ENCODE measurements at regions not wholly inside any gene's neighbourhood (a gene's known extent, or its start where the extent isn't known, plus 50 kb on each side); places are given as distances from the start of the nearest gene placed in this dataset.

- TF ChIP-seq POLR2A (IDR thresholded peaks at IDR 0.05; ENCODE audit: low read depth, low read length) (no peak), POLR2AphosphoS5 (IDR thresholded peaks at IDR 0.05; ENCODE audit: insufficient read depth, low read depth, low read length) (no peak), MYC (IDR thresholded peaks at IDR 0.05; ENCODE audit: low read depth, low read length) (no peak), EZH2 (IDR thresholded peaks at IDR 0.05; ENCODE audit: borderline replicate concordance, low read depth, low read length, severe bottlenecking) (no peak), JUN (IDR thresholded peaks at IDR 0.05; ENCODE audit: borderline replicate concordance, insufficient read depth, insufficient read length, low read depth) (no peak), MAX (IDR thresholded peaks at IDR 0.05; ENCODE audit: insufficient read depth, insufficient read length) (no peak), FOS (IDR thresholded peaks at IDR 0.05; ENCODE audit: borderline replicate concordance, insufficient read depth, low read length) (no peak)
- TF ChIP-seq, protein P1, sequence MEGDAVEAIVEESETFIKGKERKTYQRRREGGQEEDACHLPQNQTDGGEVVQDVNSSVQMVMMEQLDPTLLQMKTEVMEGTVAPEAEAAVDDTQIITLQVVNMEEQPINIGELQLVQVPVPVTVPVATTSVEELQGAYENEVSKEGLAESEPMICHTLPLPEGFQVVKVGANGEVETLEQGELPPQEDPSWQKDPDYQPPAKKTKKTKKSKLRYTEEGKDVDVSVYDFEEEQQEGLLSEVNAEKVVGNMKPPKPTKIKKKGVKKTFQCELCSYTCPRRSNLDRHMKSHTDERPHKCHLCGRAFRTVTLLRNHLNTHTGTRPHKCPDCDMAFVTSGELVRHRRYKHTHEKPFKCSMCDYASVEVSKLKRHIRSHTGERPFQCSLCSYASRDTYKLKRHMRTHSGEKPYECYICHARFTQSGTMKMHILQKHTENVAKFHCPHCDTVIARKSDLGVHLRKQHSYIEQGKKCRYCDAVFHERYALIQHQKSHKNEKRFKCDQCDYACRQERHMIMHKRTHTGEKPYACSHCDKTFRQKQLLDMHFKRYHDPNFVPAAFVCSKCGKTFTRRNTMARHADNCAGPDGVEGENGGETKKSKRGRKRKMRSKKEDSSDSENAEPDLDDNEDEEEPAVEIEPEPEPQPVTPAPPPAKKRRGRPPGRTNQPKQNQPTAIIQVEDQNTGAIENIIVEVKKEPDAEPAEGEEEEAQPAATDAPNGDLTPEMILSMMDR (IDR thresholded peaks at IDR 0.05; ENCODE audit: extremely low read depth in 1 of 2, insufficient read depth in 1 of 2, low read depth in 1 of 2, low read length in 2 of 2) = no peak
Measured at GRCh38 chr14:83733670-83734069, 1796.3 kb upstream of the FLRT2 start.
